ENCODE measurements at regions not wholly inside any gene's neighbourhood (a gene's known extent, or its start where the extent isn't known, plus 50 kb on each side); places are given as distances from the start of the nearest gene placed in this dataset.

GRCh38 chr7:33821970-33822369 lies 83.4 kb upstream of the BMPER start:
- DNase-seq, result no peak

GRCh38 chr7:33823913-33824312 lies 81.4 kb upstream of the BMPER start:
- DNase-seq, result no peak

- no peak for DNase-seq
These were observed 80.4 kb upstream of the BMPER start for GRCh38 chr7:33824911-33825459.

DNA sequence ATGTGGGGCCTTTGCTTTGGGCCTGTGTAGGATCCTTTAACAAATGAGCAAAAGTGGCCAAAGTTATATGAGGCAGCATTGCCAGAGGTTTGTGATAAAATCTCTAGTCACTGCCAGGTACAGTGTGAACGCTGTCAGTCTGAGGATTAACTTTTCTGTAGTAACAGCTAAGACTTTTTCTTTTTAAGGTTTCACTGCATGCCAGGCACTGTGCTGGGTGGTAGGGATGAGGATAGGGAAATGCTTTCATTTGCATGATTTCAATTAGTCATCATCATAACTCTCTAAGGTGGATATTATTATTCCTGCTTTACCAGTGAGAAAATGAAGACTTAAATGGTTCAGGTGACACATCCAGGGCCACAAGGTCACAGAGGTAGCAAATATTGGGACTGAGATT lies 79.7 kb upstream of the BMPER start:
- no peak for DNase-seq

DNA sequence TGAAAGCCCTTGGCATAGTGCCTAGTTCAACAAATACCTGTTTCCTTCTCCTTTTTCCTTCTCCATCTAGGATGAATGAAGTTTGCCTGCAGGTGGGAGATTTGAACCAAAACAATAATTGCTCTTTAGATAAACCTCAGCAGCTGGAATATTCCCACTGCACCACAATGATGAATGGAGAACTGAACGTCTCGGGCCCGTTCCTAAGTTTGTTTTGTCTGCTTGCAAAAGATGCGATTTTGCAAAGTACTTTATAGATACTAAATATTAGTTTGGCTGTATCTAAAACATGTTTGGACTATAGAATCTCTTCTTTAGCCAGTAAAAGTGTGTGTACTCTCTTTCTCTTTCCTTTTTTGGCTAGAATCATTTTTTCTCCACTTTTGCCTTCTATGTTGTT lies 75.8 kb upstream of the BMPER start:
- no peak for DNase-seq

- no peak for DNase-seq
These were observed 73.8 kb upstream of the BMPER start for GRCh38 chr7:33831389-33832141.

DNA sequence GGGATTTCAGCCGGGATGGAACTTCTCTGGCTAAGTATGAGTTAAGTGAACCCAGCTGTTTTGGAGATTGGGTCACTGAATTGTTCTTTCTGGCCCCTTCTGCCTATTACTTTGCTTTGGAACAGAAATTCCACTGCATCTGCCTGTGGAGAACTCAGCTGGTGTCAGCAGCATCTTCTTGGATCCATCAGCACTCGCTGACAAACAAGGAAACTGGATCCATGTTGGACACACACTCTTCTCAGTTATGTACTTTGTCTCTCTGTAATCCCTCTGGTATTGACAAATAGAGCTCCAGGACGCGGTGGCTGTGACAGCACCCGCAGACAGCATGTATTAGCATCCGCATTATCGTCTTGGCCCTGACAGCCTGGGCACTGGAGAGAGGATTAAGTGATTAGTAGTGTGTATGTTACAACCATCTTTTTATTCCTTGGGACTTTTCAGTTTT lies 73.0 kb upstream of the BMPER start:
- no peak for DNase-seq

GRCh38 chr7:33836797-33837355 lies 68.5 kb upstream of the BMPER start:
- peak; percentile 43 for DNase-seq

GRCh38 chr7:33837356-33837851 lies 67.9 kb upstream of the BMPER start:
- no peak for DNase-seq

GRCh38 chr7:33841031-33841430 lies 64.3 kb upstream of the BMPER start:
- DNase-seq, result no peak

- no peak for DNase-seq
These were observed 63.6 kb upstream of the BMPER start for GRCh38 chr7:33841705-33842129.

GRCh38 chr7:33842150-33842549 lies 63.2 kb upstream of the BMPER start:
- DNase-seq, result no peak

DNA sequence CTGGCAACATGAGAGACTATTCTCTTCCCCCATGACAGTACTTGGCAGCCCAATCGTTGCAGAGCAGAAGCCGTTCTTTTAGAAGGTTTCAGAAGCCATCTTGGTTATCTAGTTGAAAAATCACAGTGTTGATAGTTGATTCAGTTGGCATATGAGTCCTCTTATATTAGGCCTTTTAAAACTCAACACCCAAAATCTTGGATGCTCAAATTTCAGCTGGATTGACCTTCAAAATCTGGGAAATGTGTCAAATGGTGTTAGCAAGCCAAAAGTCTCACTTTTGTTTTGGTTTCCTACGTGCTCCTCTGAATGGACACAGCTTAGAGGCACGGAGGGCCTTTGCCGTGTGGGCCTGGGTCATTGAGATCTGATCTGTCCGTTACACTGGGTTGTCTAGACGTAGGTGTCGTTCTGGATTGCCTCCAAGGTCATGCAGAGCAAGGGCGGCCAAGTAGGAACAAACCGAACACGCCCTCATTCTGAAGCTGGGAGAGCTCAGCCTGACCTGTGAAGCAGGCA lies 59.3 kb upstream of the BMPER start:
- no peak for DNase-seq

DNA sequence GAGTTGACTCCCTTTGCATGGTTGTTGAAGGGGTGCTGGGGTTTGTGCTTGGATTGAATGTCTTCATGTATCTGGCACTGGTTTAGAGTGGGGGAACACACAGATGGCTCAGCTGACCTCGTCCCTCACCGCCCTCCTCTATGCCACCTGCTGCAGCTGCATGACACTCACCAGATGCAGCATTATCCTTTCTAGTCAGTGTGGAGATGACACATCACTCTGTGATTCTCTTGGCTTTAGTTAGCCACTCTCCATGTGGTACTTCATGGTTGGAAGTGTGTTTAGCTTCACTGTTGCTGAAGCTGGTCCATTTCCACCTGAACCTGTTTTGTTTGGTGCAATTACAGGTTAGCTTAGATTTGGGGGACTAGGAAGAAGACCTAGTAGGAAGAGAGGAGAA lies 56.3 kb upstream of the BMPER start:
- DNase-seq, result no peak

DNA sequence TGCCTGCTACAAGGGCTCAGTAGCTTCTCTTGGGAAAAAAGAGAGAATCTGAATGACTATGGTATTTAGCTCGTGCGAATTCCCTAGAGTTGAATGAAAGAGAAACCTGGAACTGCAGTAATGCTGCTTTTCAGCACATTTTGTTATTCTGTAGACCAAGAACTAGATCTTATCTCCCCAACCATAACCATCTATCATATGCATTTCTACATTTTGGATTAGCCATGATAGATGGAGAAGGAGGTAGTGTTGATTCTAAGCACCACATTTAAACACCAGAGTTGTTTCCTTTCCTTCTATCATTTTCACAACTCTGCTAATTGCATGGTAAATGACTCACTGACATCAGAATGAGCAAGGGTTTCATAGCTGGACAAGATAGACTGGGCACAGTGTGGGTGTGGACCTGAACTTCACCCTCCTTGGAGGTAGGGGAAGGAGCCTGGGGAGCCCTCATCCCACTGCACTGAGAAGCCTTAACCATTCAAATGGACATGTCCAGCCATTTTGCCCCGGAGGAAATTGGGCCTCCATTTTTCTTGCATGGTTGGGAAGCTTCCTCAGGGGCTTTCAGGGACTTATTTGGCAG lies 55.3 kb upstream of the BMPER start:
- no peak for DNase-seq

GRCh38 chr7:33850768-33851167 lies 54.6 kb upstream of the BMPER start:
- DNase-seq, result no peak

DNA sequence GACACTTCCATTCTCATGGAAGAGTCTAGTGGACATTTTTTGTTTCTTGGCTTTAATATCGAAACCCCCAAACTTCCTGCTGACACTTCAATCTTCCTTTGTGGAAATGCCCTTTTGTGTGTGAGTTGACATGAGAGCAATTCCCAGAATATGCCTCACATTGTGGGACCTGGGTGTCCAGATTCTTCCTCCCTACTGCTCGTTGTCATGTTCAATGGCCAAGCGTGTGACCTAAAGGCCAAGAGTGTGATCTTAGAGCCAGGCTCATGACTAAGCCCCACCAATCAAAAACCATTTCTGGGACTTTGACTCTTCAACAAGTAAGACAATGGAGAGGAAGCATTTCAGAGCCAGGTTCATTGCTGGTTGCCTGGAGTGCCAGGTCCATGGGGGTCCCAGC lies 52.5 kb upstream of the BMPER start:
- DNase-seq, result no peak

GRCh38 chr7:33853361-33854062 lies 51.8 kb upstream of the BMPER start:
- DNase-seq, result no peak

- DNase-seq, result no peak
These were observed 51.2 kb upstream of the BMPER start for GRCh38 chr7:33854178-33854577.

DNA sequence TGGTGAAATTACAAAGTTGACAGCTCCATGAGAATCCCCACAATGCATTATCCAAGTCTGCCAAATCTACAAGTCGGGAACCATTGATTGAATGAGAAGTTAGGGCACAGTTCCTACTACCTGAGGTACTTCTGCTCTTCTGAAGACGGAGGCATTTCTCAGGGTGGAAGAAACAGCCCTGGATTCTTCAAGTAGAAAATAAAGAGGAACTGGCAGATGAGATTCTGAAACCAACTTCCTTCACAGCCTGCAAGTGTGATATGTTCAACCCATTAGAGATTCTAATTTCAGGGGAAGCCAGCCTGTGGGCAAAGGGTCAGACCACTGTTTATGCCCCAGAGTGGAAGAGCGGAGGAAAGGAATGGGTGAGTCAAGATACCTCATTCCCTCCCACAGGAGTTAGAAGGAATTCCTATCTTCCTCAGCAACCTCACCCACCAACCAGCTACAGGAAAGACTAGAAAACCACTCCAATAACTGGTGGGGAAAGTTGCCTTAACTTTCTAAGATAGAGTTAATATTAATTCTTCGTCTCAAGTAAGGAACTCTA lies 50.5 kb upstream of the BMPER start:
- DNase-seq, result no peak

Measured in OCI-M1 (cell line).